GM18907 (cell line): ENCODE measurements at regions not wholly inside any gene's neighbourhood (a gene's known extent, or its start where the extent isn't known, plus 50 kb on each side); places are given as distances from the start of the nearest gene placed in this dataset.
"Not testable (repeated sequence)": the region's sequence is repeated elsewhere in the genome, so short reads cannot be mapped to it uniquely, and the experiment has no call there.

Experiments used
- ATAC-seq: cut with Tn5 transposase; IDR thresholded peaks from one replicate; pipeline ENCODE4 v1.9.1; 2021; ENCODE audit warnings: mild to moderate bottlenecking, moderate library complexity; ENCODE audit not compliant: unreplicated experiment

DNA sequence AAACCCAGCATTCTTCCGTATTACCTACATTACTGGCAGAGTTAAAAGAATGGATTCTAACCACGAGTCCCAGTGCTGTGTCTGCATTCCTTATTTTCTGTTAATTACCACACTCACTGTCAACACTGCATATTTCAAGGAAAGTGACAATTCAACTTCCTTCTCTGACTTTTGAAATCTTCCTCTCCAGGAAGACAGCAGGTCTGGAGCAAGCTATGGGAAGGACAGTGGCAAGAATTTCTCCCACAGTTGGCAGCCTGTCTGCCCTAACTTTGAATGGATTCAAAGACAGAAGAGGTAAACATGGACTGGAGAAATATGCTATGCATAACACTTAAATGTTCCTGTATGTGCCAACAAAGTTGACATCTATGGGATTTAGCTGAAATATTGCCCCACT, 700.5 kb upstream of the CHAC2 start:
- no peak for ATAC-seq

DNA sequence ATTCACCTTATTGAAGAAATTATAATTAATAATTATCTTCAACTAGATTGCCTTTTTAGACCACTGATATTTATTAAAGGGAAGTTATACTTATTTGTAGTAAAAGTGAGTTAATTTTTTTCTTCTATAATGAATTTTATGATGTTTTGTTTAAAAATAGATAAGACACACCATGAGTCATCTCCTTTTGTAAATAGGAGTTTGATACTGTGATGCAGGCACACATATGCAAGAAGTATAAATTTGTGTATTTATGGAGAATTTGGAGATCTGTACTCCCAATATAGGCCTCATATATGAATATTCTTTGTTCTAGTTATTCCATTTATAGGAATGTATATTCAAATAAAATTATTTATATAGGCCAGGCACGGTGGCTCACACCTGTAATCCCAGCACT, 703.5 kb upstream of the CHAC2 start:
- no peak for ATAC-seq

DNA sequence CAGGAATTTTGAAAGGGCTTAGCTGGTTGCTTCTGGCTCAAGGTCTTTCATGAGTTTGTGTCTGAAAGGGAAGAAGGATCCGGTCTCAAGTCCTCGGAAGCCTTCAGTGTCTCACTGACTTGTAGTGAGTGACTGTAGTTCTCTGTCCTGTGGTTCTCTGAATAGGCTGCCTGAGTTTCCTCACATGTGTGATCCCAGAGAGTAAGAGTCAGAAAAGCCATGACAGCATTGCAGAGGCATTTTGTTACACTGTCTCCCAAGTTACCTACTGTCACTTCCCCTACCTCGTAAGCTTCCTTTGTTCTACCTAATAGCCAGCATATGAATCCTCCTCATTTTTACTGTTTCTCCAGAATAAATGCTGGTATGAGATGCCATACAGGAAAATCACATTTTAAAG, 709.1 kb upstream of the CHAC2 start:
- no peak for ATAC-seq

DNA sequence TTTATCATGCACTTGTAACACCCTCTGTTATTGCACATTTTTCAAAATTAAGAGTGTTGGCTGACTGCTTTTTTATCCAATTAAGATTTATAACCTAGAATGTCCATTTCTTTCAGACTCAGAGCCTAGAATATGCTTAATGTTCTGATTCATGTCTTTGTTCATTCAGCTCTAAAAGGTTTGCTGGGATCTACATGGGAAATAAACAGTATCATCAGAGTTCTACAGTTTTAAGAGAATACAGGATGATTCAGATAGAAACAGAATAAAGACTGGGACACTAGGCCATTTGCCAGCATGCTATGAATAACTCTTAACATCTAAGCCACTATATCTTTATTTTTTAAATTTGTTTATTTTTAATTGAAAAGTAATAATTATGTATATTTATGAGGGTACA, 713.7 kb upstream of the CHAC2 start:
- no peak for ATAC-seq

- no peak for ATAC-seq
These were observed 716.4 kb upstream of the CHAC2 start for GRCh38 chr2:53051157-53051556.

DNA sequence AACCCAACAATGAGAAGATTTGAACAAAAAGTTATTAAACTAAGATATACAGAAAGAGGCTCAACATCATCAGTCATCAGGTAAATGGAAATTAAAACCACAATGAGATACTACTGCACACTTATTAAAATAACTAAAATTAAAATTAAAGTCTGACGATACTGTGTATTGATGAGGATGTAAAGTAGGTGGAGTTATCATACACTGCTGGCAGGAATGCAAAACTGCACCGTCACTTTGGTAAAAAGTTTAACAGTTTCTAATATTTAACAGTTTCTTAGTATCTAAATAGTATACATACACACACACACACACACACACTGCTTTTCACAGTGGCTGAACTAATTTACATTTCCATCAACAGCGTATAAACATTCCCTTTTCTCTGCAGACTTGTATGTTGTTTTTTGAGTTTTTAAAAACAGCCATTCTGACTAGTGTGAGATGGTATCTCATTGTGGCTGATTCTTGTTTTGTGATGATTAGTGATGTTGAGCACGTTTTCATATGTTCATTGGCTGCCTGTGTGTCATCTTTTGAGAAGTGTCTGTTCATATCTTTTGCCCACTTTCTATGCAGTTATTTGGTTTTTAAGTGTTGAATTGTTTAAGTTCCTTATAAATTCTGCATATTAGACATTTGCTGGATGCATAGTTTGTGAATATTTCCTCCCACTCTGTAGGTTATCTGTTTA, 726.9 kb upstream of the CHAC2 start:
- no peak for ATAC-seq

DNA sequence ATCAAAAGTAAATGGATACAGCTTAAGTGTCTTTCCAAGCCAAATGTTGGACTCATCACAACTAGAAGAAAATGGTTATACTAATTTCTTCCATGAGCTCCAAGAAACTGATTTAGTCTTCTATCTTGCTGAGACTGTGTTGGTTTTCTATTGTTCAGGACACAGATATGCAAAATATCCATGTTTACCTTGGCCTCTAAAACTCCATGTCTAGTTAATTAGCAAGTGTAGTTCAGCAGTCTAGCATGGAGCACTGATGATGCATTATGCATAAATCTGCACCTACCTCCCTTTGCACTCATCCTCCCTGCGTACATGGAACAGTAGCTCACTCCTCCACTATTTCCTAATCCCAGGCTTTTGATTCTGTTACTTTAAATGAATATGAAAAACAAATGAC, 731.4 kb upstream of the CHAC2 start:
- no peak for ATAC-seq

DNA sequence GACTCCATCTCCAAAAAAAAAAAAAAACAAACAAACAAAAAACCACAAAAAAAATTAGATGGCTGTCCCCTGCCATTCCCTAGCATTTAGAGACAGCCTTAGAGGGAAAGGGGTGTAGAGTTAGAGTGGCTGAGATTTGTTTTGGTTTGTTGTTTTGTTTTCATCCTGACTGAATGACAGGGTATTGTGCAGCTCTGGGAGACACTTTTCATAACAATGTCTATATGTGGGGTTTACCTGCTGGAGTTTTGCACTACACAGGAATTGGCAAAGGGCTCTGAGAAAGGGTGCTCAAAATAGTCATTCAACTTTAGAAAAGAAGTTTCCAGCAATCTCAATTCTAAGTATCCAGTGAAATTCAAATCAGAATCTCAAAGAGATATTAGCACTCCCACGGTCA, 732.5 kb upstream of the CHAC2 start:
- ATAC-seq = no peak

DNA sequence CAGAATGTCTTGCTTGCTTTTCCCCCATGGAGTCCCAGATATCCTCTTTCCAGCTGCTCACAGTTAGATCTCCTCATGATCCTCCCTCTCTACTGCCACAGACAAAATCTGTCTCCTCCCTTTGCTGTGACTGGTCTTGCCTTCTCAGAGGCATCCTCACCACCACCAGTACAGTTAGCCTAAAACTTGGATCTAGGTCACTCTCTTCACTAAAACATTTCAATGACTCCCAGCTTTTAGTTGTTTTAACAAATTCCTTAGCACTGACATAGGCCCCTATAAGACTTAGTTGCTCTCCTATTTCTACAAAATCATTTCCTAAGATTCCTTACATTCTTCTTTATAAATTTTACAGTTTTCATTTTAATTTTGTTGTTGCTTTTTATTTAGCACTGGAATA, 734.2 kb upstream of the CHAC2 start:
- no peak for ATAC-seq

GRCh38 chr2:53028746-53029423, 738.7 kb upstream of the CHAC2 start:
- no peak for ATAC-seq

DNA sequence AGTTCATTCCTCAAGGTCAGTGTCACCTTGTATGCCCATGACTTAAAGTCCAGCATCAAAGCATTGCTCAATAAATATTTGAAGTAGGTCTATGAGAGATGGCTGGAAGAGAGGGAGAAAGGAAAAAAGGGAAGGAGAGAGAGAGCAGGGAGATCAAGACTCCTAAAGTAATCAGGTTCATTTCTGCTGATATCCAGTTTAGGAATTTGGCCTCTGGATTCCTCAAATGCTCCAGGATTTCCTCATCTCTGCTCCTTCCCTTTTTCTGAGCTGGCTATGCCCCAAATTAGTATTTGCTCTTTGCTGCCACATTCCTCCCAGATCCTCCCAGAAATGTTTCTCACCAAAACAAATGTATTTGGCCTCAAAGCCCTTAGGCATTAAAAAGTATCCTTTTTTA, 739.4 kb upstream of the CHAC2 start:
- no peak for ATAC-seq

- ATAC-seq = not testable (repeated sequence)
These were observed 745.4 kb upstream of the CHAC2 start for GRCh38 chr2:53022248-53022647.

DNA sequence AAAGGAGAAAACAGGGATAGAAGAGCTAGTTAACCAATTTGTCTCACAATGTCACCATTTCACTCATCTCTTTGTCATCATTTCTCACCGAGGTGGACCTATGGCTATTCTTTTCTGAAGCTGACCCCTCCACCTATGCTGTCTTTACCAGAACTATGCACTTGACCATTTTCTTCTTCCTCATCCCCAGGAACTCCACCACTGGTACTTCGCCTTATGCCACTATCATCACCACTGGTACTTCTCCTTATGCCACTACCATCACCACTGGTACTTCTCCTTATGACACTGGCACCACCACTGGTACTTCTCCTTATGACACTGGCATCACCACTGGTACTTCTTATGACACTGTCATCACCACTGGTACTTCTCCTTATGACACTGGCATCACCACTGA, 745.8 kb upstream of the CHAC2 start:
- no peak for ATAC-seq

- ATAC-seq = no peak
These were observed 746.3 kb upstream of the CHAC2 start for GRCh38 chr2:53021292-53021691.

- no peak for ATAC-seq
These were observed 748.7 kb upstream of the CHAC2 start for GRCh38 chr2:53018825-53019425.

DNA sequence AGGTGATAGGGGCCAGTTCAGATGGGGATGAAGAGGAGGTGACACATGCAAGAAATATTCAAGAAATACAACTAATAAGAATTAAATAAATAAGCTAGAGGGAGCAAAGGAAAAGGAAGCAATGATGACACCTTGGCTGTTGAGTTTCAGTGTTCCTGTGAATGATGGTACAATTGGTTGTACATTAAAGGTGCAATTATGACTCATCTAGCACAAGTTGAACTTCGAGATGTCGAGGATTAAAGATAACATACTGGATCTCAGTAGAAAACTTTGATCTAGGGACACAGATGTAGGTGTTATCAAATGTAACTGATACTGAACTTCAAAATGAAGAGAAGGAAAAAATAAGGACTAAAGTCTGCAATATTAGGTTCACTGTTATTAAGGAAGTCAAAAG, 760.6 kb upstream of the CHAC2 start:
- ATAC-seq = no peak

- no peak for ATAC-seq
These were observed 763.2 kb upstream of the CHAC2 start for GRCh38 chr2:53004413-53004812.

GRCh38 chr2:52995424-52995823, 772.2 kb upstream of the CHAC2 start:
- ATAC-seq = no peak

DNA sequence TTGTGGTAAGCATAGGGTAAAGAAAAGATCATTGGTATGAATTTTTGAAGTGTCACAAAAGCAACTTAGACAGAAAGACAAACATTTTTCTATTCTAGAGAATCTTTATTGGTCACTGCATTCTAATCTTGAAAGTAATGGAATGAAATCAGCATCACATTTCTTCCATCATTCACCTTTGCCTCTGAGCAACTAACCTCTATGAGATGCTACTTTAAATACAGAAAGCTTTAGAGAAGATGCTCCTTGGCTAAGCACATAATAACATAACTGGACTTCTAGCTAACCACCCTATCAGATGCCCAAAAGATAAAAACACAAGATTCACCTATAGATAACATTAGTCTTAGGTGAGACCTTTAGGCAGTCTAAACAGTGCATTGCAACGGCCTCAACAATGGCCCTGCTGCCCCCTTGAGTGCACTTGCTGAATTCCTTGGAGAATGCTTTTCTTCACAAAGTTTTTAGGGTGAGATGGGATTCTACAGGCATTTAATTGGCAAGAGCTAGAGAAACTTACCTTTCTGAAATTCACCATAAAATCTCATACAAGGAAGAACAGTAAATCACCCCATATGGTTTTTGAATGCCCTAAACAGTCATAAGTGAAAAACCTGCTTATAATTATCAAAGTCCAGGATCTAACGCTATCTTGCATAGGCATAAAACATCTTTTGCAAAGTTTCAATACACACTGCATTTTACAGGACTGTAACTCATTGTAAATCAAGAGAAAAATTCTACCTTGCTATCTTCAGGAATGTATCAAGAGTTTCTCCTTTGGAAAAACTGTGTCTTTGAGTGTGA, 791.3 kb upstream of the CHAC2 start:
- peak; percentile 68 for ATAC-seq

DNA sequence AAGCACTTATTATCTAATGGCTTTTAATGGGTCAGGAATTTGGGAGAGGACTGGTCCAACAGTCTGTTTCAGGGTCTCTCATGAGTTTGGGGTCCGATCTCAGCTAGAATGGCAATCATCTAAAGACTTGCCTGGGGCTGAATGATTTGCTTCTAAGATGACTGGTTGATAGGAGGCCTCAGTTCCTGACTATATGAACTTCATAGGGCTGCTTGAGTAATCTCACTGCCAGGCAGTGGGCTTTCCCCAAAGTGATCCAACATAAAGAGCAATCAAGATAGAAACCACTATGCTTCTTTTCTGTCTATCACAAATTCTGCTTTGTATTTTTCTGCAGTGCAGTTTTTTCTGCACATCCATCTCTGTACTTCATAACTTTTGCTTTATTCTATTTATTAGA, 793.5 kb upstream of the CHAC2 start:
- no peak for ATAC-seq

DNA sequence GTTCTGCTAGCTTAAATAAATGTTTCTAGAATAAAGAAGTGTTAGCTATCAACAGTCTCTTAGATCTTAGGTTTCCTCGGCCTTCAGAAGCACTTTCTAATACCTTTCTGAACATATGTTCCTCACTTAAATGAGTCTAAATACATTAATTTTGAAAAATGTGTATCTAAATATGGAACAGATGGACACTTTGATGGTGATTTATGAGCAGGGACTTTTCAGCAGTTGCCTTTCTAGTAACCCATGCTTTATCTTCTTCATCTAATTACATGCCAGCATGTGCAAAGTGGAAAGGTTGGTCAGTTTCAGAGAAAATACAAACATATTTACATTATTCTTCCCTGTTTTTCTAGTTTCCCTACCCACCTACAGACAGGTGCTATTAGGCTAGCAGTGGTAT, 797.0 kb upstream of the CHAC2 start:
- ATAC-seq = no peak

DNA sequence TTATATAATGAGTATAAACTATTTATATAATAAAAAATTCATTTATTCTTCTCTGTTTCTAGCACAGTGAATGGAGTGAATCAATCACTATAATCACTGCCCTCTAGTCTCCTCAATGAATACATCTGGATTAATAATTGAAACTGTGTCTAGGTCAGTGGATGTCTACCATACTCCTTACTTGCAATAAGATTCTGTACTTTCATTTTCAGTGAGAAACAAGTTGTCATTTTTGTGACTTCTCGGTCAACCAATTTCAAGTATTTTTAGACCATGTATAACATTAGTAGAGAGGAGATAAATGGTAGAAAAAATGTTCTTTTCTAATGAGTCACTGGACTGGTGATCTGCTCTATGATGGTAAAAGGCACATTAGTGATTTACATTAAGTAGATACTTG, 799.6 kb upstream of the CHAC2 start:
- no peak for ATAC-seq
